ENCODE measurements at regions not wholly inside any gene's neighbourhood (a gene's known extent, or its start where the extent isn't known, plus 50 kb on each side); places are given as distances from the start of the nearest gene placed in this dataset.

DNA sequence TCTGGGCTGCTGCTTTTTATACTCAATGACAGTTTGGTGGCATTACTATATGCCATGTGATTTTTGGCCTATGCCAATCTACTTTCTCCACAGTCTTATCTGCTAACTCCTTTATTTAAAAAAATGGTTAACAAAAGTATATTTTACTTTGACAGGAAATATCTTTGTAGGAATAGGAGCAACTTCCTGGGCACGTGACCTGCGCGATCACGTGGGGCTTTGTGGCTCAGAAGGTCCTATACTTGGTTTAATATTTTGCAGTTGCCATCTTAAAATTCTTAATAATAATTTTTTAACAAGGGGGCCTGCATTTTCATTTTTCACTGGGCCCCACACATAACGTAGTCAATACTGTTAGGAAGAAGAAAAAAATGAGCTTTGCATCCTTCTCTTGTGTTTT, 249.7 kb downstream of the ACTR3 start:
- TF ChIP-seq, protein P1, sequence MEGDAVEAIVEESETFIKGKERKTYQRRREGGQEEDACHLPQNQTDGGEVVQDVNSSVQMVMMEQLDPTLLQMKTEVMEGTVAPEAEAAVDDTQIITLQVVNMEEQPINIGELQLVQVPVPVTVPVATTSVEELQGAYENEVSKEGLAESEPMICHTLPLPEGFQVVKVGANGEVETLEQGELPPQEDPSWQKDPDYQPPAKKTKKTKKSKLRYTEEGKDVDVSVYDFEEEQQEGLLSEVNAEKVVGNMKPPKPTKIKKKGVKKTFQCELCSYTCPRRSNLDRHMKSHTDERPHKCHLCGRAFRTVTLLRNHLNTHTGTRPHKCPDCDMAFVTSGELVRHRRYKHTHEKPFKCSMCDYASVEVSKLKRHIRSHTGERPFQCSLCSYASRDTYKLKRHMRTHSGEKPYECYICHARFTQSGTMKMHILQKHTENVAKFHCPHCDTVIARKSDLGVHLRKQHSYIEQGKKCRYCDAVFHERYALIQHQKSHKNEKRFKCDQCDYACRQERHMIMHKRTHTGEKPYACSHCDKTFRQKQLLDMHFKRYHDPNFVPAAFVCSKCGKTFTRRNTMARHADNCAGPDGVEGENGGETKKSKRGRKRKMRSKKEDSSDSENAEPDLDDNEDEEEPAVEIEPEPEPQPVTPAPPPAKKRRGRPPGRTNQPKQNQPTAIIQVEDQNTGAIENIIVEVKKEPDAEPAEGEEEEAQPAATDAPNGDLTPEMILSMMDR (IDR thresholded peaks at IDR 0.05) = no peak
- no peak for TF ChIP-seq POLR2A (IDR thresholded peaks at IDR 0.05)
- WGBS, 2 donors = 90% methylated on average over 5 of the region's 5 CpGs
- H3K4me3 ChIP-seq (ENCODE audit: low read depth, poor library complexity, severe bottlenecking) = no peak overlapping the region
- intact Hi-C loops (cut with DNase I; ENCODE audit: low total_unique reads) = no loop called here
- DNase-seq (ENCODE audit: low spot score in 2 of 2) = no peak

DNA sequence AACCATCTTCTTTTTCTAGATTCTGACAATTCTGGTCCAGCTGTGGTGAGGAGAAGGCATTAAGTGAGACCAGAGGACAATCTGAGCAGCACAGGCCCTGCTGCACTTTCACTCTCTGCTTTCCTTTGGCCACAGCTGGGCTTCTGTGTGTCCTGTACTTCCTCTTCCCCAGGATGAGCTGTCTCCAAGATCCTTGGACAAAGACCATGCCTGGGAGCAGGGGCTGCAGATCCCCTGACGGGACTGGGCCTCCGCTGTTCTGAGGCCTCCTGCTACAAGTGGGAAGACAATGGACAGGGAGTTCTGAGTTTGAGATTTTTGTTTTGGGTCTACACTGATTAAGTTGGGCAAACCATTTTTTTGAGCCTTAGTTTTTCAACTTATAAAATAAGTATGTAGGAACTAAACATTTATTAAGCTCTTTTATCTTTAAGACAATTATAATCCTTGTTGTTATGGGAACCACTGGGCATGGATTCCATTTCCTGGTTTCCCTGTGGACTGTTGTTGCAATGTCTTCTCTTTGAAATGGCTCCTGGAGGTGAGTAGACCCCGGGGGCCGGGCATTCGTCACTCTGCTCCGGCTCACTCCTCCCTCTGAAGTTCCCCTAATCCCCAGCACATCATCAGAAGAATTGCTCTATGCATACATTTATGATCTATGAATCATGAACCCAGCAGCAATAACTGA, 266.6 kb downstream of the ACTR3 start:
- 65 to 66% methylated on average over 6 of the region's 6 CpGs for WGBS, 2 donors
- intact Hi-C loops (cut with DNase I; ENCODE audit: low total_unique reads) = no loop called here
- no peak overlapping the region for H3K4me3 ChIP-seq (ENCODE audit: low read depth, poor library complexity, severe bottlenecking)
- TF ChIP-seq, protein P1 (IDR thresholded peaks at IDR 0.05) = no peak
- DNase-seq (ENCODE audit: low spot score in 2 of 2) = no peak

DNA sequence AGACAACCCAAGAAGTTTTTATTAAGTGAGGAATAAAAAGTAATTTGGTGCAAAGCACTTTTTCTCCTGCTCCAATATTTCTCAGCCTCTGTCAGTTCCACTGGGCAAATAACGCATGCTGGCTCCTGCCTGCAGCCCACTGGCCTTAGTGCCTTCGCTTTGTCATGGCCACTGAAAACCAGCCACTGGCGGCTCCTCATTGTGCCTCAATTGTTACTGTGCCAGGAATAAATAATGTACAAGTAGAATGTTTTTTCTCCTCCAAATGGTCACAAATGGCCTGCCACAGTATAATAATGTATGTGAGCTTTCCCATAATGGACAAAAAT, 267.1 kb downstream of the ACTR3 start:
- WGBS, 2 donors = 94 to 97% methylated on average over 3 of the region's 3 CpGs
- no peak overlapping the region for H3K4me3 ChIP-seq (ENCODE audit: low read depth, poor library complexity, severe bottlenecking)
- TF ChIP-seq, protein P1 (IDR thresholded peaks at IDR 0.05) = no peak
- no peak for TF ChIP-seq POLR2A (IDR thresholded peaks at IDR 0.05)
- DNase-seq (ENCODE audit: low spot score in 2 of 2) = no peak
- intact Hi-C loops (cut with DNase I; ENCODE audit: low total_unique reads) = no loop called here

DNA sequence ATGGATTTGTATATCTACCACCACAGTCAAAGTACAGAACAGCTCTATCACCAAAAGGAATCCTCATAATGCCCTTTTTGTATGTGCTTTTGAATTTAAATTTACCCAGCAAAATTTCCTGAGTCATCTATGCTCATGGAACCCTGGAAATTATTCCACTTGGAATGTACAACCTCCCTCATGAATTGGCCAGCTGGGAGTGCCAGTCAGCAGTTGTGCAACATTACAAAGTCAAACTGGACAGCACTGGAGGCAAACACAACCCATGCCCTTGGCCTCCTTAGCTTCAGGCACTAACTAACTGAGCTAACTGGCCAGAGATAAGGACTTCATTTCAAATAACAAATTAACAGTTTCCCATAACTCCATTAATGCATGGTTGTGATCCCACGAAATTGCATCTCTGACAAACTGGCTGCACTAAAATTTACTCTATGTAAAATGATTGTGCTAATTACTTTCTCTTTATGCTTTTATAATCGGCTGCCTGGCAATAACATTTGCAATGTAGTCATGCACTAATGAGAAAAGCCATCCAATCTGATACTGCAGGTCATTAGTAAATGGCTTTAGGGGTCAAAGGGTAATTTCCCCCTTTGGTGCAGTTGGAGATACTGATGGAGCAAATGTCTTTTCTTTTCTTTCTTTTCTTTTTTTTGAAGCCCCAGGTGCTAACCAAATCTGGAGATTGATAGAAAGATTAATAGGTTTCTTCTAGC, 270.5 kb downstream of the ACTR3 start:
- 50% methylated on average over 2 of the region's 2 CpGs for WGBS, 2 donors
- H3K4me3 ChIP-seq (ENCODE audit: low read depth, poor library complexity, severe bottlenecking) = no peak overlapping the region
- intact Hi-C loops (cut with DNase I; ENCODE audit: low total_unique reads) = loop anchor here (2.0 kb wide), 1 partner anchor 18 kb away; no protein-coding TSS in a partner anchor
- DNase-seq (ENCODE audit: low spot score in 2 of 2) = no peak
- TF ChIP-seq, protein P1 (IDR thresholded peaks at IDR 0.05) = no peak
- TF ChIP-seq POLR2A (IDR thresholded peaks at IDR 0.05) = no peak

DNA sequence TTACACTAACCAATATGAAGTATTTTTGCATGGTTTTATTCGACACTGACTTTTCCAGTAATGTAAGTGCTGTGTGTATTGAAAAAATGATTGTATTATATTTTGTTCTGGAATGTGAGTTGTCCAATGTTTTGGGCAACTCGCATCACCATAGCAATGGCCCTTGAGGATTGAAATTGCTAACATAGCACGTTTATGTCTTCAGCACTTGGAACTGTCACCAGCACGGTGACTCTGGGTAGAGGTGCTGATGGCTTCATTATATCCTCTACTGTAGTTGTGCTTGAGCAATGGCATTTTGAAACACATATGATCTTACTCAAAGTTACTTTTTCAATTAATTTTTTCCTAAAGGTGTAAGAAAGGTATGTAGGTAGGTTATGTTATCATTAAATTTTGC, 271.5 kb downstream of the ACTR3 start:
- H3K4me3 ChIP-seq (ENCODE audit: low read depth, poor library complexity, severe bottlenecking) = no peak overlapping the region
- WGBS, 2 donors = 68 to 74% methylated on average over 4 of the region's 4 CpGs
- DNase-seq (ENCODE audit: low spot score in 2 of 2) = no peak
- TF ChIP-seq POLR2A (IDR thresholded peaks at IDR 0.05) = no peak
- TF ChIP-seq, protein P1 (IDR thresholded peaks at IDR 0.05) = no peak
- intact Hi-C loops (cut with DNase I; ENCODE audit: low total_unique reads) = loop anchor here (2.0 kb wide), 1 partner anchor 17 kb away; no protein-coding TSS in a partner anchor

All from lower leg skin (tissue), 4 donors.